HEK293T (cell line): ENCODE measurements at regions not wholly inside any gene's neighbourhood (a gene's known extent, or its start where the extent isn't known, plus 50 kb on each side); places are given as distances from the start of the nearest gene placed in this dataset.

Source experiments
- ARNT ChIP-seq: fragments of 450-650 bp; IDR thresholded peaks from 2 replicates; pipeline ENCODE4 v1.6.1; 2017; ENCODE audit warnings: mild to moderate bottlenecking
- BHLHE40 ChIP-seq: fragments of 450-650 bp; IDR thresholded peaks from 2 replicates; pipeline ENCODE4 v1.6.1; 2016; ENCODE audit warnings: mild to moderate bottlenecking, moderate library complexity, borderline replicate concordance
- CTBP1 ChIP-seq: fragments of 450-650 bp; IDR thresholded peaks from 2 replicates; pipeline ENCODE4 v1.6.1; 2016; ENCODE audit warnings: borderline replicate concordance
- FOXA1 ChIP-seq: fragments of 450-650 bp; IDR thresholded peaks from 2 replicates; pipeline ENCODE4 v1.6.1; 2016; ENCODE audit warnings: mild to moderate bottlenecking
- FOXK2 ChIP-seq: fragments of 450-650 bp; IDR thresholded peaks from 2 replicates; pipeline ENCODE4 v1.6.1; 2016; ENCODE audit warnings: mild to moderate bottlenecking
- FOXM1 ChIP-seq: fragments of 450-650 bp; IDR thresholded peaks from 2 replicates; pipeline ENCODE4 v1.6.1; 2017; ENCODE audit warnings: mild to moderate bottlenecking, borderline replicate concordance
- LEF1 ChIP-seq: fragments of 450-650 bp; IDR thresholded peaks from 2 replicates; pipeline ENCODE4 v1.6.1; 2017; ENCODE audit warnings: mild to moderate bottlenecking, borderline replicate concordance
- NFRKB ChIP-seq: fragments of 450-650 bp; IDR thresholded peaks from 2 replicates; pipeline ENCODE4 v1.6.1; 2016; ENCODE audit warnings: mild to moderate bottlenecking, moderate library complexity
- SP1 ChIP-seq: fragments of 450-650 bp; IDR thresholded peaks from 2 replicates; pipeline ENCODE4 v1.6.1; 2017
- SUZ12 ChIP-seq: fragments of 450-650 bp; IDR thresholded peaks from 2 replicates; pipeline ENCODE4 v1.6.1; 2016; ENCODE audit warnings: mild to moderate bottlenecking
- TARDBP ChIP-seq: fragments of 450-650 bp; IDR thresholded peaks from 2 replicates; pipeline ENCODE4 v1.6.1; 2016

GRCh38 chr6:139567095-139567494 is 192.6 kb upstream of the CITED2 start:
- TF ChIP-seq FOXM1, result no peak
- TF ChIP-seq FOXK2, result no peak
- TF ChIP-seq ARNT, result no peak
- TF ChIP-seq BHLHE40, result no peak
- no peak for TF ChIP-seq CTBP1
- TF ChIP-seq NFRKB, result no peak
- TF ChIP-seq LEF1, result no peak
- TF ChIP-seq SP1, result no peak
- TF ChIP-seq TARDBP, result no peak
- TF ChIP-seq FOXA1, result no peak
- TF ChIP-seq SUZ12, result no peak
